ENCODE measurements at regions not wholly inside any gene's neighbourhood (a gene's known extent, or its start where the extent isn't known, plus 50 kb on each side); places are given as distances from the start of the nearest gene placed in this dataset.

DNA sequence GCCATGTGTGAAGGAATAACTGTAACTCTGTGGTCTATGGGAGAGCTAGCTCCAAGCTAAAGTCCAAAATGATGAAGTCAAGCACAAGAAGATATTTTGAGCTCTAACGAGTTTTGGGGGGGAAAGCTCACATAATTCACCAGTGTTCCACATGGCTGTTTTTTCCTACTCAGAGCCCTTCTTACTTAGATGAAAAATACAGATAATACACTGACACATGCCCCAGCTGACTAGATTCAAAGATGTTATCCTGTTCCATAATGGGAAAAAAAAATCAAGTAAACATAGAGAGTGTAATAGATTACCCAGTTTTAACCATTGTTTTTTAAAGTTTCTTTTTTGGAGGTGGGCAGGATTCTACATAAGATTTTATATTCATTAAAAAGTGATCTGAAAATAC is 86.6 kb downstream of the PRLHR start:
- Histone ChIP-seq H3K23me2 (ENCODE audit: insufficient read length, low read depth, low read length, poor library complexity, severe bottlenecking) (no peaks in the 10 kb centered on the region), H3K23ac (ENCODE audit: insufficient read length, low read depth, low read length) (no peak overlapping the region), H3K9ac (ENCODE audit: extremely low read depth, insufficient read length, low read length) (no peak overlapping the region), H3K79me2 (ENCODE audit: insufficient read depth, low read length) (no peaks in the 10 kb centered on the region), H3K18ac (ENCODE audit: insufficient read length, low read depth, low read length) (no peak overlapping the region), H3K4me1 (ENCODE audit: insufficient read depth, low read length) (no peaks in the 10 kb centered on the region; the same call in 1 of the 2 replicates), H4K8ac (replicated peaks; ENCODE audit: insufficient read length, low read depth, low read length) (no peak overlapping the region), H3K9me3 (ENCODE audit: control insufficient read depth, low read depth, low read length) (no peaks in the 10 kb centered on the region), H2AK5ac (ENCODE audit: insufficient read length, low read length) (no peak overlapping the region), H3K56ac (ENCODE audit: insufficient read length, low read depth, low read length) (no peak overlapping the region), H2BK5ac (ENCODE audit: insufficient read length, low read length) (no peak overlapping the region), H4K91ac (ENCODE audit: insufficient read length, low read depth, low read length) (no peak overlapping the region), H2BK120ac (ENCODE audit: low read depth, low read length, poor library complexity, severe bottlenecking) (no peak overlapping the region), H3K27me3 (ENCODE audit: insufficient read depth, low read length) (no peaks in the 10 kb centered on the region), H3K14ac (ENCODE audit: insufficient read depth, low read length) (no peak overlapping the region), H4K20me1 (ENCODE audit: control insufficient read depth, insufficient read depth, insufficient read length) (no peaks in the 10 kb centered on the region), H3K27ac (ENCODE audit: insufficient read length, low read depth, low read length) (no peak overlapping the region), H2BK20ac (ENCODE audit: low read depth, low read length, poor library complexity, severe bottlenecking) (no peak overlapping the region), H3K4ac (ENCODE audit: low read depth, low read length) (no peak overlapping the region), H4K5ac (ENCODE audit: insufficient read length, low read depth, low read length) (no peak overlapping the region), H3K79me1 (ENCODE audit: insufficient read depth, low read depth, low read length, poor library complexity, severe bottlenecking) (no peaks in the 10 kb centered on the region), H2BK15ac (ENCODE audit: low read depth, low read length) (no peak overlapping the region), H2AFZ (ENCODE audit: low read length) (no peak overlapping the region), H3K4me2 (ENCODE audit: insufficient read depth, insufficient read length, low read length) (no peak overlapping the region), H2BK12ac (ENCODE audit: insufficient read length, low read depth, low read length) (no peak overlapping the region), H3T11ph (ENCODE audit: low read length) (no peak overlapping the region)
- H3K9me3 Mint-ChIP-seq = no peaks in the 10 kb centered on the region
- H3K27me3 Mint-ChIP-seq (ENCODE audit: low read depth) = no peaks in the 10 kb centered on the region; the same call in 1 of the 2 replicates
- H3K4me1 Mint-ChIP-seq = peaks cover 10 to 12% of the 10 kb centered on the region in 2 experiments
- H3K4me3 Mint-ChIP-seq = no peak overlapping the region
- H3K36me3 Mint-ChIP-seq (ENCODE audit: insufficient read depth in 1 of 3, low read depth in 3 of 3) = no peaks in the 10 kb centered on the region
- H3K27ac Mint-ChIP-seq = no peak overlapping the region
- no peak for DNase-seq
- TF ChIP-seq, protein P1, sequence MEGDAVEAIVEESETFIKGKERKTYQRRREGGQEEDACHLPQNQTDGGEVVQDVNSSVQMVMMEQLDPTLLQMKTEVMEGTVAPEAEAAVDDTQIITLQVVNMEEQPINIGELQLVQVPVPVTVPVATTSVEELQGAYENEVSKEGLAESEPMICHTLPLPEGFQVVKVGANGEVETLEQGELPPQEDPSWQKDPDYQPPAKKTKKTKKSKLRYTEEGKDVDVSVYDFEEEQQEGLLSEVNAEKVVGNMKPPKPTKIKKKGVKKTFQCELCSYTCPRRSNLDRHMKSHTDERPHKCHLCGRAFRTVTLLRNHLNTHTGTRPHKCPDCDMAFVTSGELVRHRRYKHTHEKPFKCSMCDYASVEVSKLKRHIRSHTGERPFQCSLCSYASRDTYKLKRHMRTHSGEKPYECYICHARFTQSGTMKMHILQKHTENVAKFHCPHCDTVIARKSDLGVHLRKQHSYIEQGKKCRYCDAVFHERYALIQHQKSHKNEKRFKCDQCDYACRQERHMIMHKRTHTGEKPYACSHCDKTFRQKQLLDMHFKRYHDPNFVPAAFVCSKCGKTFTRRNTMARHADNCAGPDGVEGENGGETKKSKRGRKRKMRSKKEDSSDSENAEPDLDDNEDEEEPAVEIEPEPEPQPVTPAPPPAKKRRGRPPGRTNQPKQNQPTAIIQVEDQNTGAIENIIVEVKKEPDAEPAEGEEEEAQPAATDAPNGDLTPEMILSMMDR (conservative IDR thresholded peaks at IDR 0.05) = no peak
- no CpG with 5 or more reads among the region's 1 CpG for WGBS (ENCODE audit: extremely low coverage, insufficient read length, low lambda C conversion rate)
